Endothelial cell of umbilical vein (primary cell): ENCODE measurements at regions not wholly inside any gene's neighbourhood (a gene's known extent, or its start where the extent isn't known, plus 50 kb on each side); places are given as distances from the start of the nearest gene placed in this dataset.

Experiments used
- BruUV-seq: library from RNA; stranded (reverse); fragments of 400-500 nt; replicated peaks from 2 replicates; lab custom pipeline; 2021; lab: Mats Ljungman, UMichigan
- CTCF ChIA-PET: fragments of 300-600, 350-600 bp; sonication (Branson Sonifier 250); formaldehyde crosslinking; loops from one replicate; lab custom pipeline; 2021; ENCODE audit warnings: antibody characterized with exemption, inconsistent platforms; lab: Charles Lee
- POLR2A ChIA-PET: fragments of 300-600, 350-600 bp; sonication (Branson Sonifier 250); formaldehyde crosslinking; loops from one replicate; lab custom pipeline; 2021; ENCODE audit warnings: antibody characterized with exemption, inconsistent platforms; lab: Charles Lee
- DNase-seq: peaks from one replicate; pipeline ENCODE4 v3.0.0-alpha.2; 2011; ENCODE audit warnings: low read depth, low spot score
- FAIRE-seq: peaks from 2 replicates; lab custom pipeline; 2011; peaks lifted over from hg19 to GRCh38; lab: Jason Lieb, UNC
- H2AFZ ChIP-seq: 2 replicates; pipeline ENCODE4 v1.6.0; 2012; ENCODE audit warnings: low read depth, low read length, control low read depth, inconsistent platforms
- H3K27ac ChIP-seq: 2 replicates; pipeline ENCODE4 v1.5.1; 2011; ENCODE audit warnings: low read depth, mild to moderate bottlenecking, control low read depth, low read length, moderate library complexity; ENCODE audit not compliant: insufficient read depth
- H3K27me3 ChIP-seq, 2 experiments: 2 replicates each; pipeline versions ENCODE4 v1.6.0 to v1.6.1; 2011; ENCODE audit warnings: low read length in 2 of 2, mixed read lengths in 1 of 2; ENCODE audit not compliant: control insufficient read depth in 2 of 2, insufficient read depth in 2 of 2
- H3K36me3 ChIP-seq, 2 experiments: 2 replicates in 1 of 2; 3 replicates in 1 of 2; pipeline ENCODE4 v1.5.1; 2011; ENCODE audit warnings: low read length in 2 of 2, mild to moderate bottlenecking in 1 of 2, moderate library complexity in 1 of 2; ENCODE audit not compliant: control insufficient read depth in 2 of 2, insufficient read depth in 2 of 2; ENCODE audit errors: extremely low read depth in 1 of 2
- H3K4me1 ChIP-seq: 3 replicates; pipeline ENCODE4 v1.5.1; 2011; ENCODE audit warnings: mild to moderate bottlenecking, low read length; ENCODE audit not compliant: control insufficient read depth, insufficient read depth; ENCODE audit errors: extremely low read depth
- H3K4me2 ChIP-seq: 2 replicates; pipeline ENCODE4 v1.6.1; 2011; ENCODE audit warnings: low read length, control low read depth, mixed read lengths; ENCODE audit not compliant: insufficient read depth
- H3K4me3 ChIP-seq, 3 experiments: fragments of 200-600 bp in 1 of 3; sonication (generic), shearing (Covaris generic) in 1 of 3; replicated peaks in 1 of 3; 2 replicates each; pipeline ENCODE4 v1.5.1; 2011 to 2016; ENCODE audit warnings: control low read depth in 3 of 3, low read length in 3 of 3, mild to moderate bottlenecking in 2 of 3, inconsistent platforms in 1 of 3, low read depth in 1 of 3, moderate library complexity in 1 of 3; ENCODE audit not compliant: insufficient read depth in 1 of 3
- H3K79me2 ChIP-seq: 2 replicates; pipeline ENCODE4 v1.6.0; 2012; ENCODE audit warnings: low read length, inconsistent platforms; ENCODE audit not compliant: control insufficient read depth, insufficient read depth
- H3K9ac ChIP-seq: replicated peaks from 2 replicates; pipeline ENCODE3; 2011; ENCODE audit warnings: low read length, control low read depth; ENCODE audit not compliant: insufficient read depth; ENCODE audit errors: extremely low read depth
- H3K9me1 ChIP-seq: replicated peaks from 3 replicates; pipeline ENCODE4 v1.6.0; 2011; ENCODE audit warnings: mild to moderate bottlenecking, low read length; ENCODE audit not compliant: control insufficient read depth, insufficient read depth; ENCODE audit errors: extremely low read depth
- H3K9me3 ChIP-seq: replicated peaks from 2 replicates; pipeline ENCODE4 v1.5.1; 2012; ENCODE audit warnings: low read length, inconsistent platforms; ENCODE audit not compliant: control insufficient read depth, insufficient read depth
- H4K20me1 ChIP-seq: replicated peaks from 2 replicates; pipeline ENCODE3; 2011; ENCODE audit warnings: mild to moderate bottlenecking, low read length; ENCODE audit not compliant: control insufficient read depth, insufficient read depth; ENCODE audit errors: extremely low read depth
- CTCF ChIP-seq, 2 donors: IDR thresholded peaks; 1 replicate in 1 of 2; 2 replicates in 1 of 2; pipeline ENCODE4 v1.5.1; 2011; ENCODE audit warnings: low read length in 2 of 2, mild to moderate bottlenecking in 2 of 2, moderate library complexity in 2 of 2, control low read depth in 1 of 2, inconsistent platforms in 1 of 2, low read depth in 1 of 2; ENCODE audit not compliant: insufficient read depth in 1 of 2; ENCODE audit errors: extremely low read depth in 1 of 2
- GATA2 ChIP-seq: IDR thresholded peaks from 2 replicates; pipeline ENCODE4 v1.7.0; 2011; ENCODE audit warnings: low read depth, mild to moderate bottlenecking, moderate library complexity, mixed read lengths, low read length; ENCODE audit not compliant: insufficient read length, insufficient read depth
- JUN ChIP-seq: IDR thresholded peaks from 2 replicates; pipeline ENCODE4 v1.6.1; 2011; ENCODE audit warnings: borderline replicate concordance, low read depth; ENCODE audit not compliant: insufficient read length, insufficient read depth
- MAX ChIP-seq: IDR thresholded peaks from 2 replicates; pipeline ENCODE4 v1.6.1; 2011; ENCODE audit not compliant: insufficient read depth, insufficient read length
- MYC ChIP-seq: IDR thresholded peaks from one replicate; pipeline ENCODE4 v1.6.1; 2011; ENCODE audit warnings: mild to moderate bottlenecking, low read depth, low read length
- POLR2A ChIP-seq: IDR thresholded peaks from 2 replicates; pipeline ENCODE4 v1.6.1; 2012; ENCODE audit warnings: low read depth, mild to moderate bottlenecking, control low read depth, low read length
- POLR2AphosphoS5 ChIP-seq: IDR thresholded peaks from 2 replicates; pipeline ENCODE4 v1.6.1; 2012; ENCODE audit warnings: low read depth, mild to moderate bottlenecking, control low read depth, low read length, moderate library complexity; ENCODE audit not compliant: insufficient read depth
- dilution Hi-C: fragments of 300-500 bp; cut with MboI; formaldehyde crosslinking; loops from one replicate; pipeline ENCODE4 v1.15.0; 2019; ENCODE audit warnings: low sequenced_read_pairs; ENCODE audit not compliant: extremely low pct_ligation_motif_present
- intact Hi-C: fragments of 100-400 bp; cut with micrococcal nuclease; formaldehyde crosslinking; loops from one replicate; pipeline ENCODE4 v1.10.0; 2022

GRCh38 chrX:39063702-39064101 lies 262.4 kb downstream of the MID1IP1 start:
- Histone ChIP-seq H3K9me3 (no peaks in the 10 kb centered on the region), H3K36me3 (no peaks in the 10 kb centered on the region), H3K4me2 (no peak overlapping the region), H3K27ac (no peak overlapping the region), H3K27me3 (no peaks in the 10 kb centered on the region), H3K4me3 (no peak overlapping the region), H3K9me1 (no peaks in the 10 kb centered on the region), H3K79me2 (no peaks in the 10 kb centered on the region), H2AFZ (no peak overlapping the region), H3K9ac (no peak overlapping the region), H4K20me1 (no peaks in the 10 kb centered on the region), H3K4me1 (no peaks in the 10 kb centered on the region)
- ChIA-PET CTCF (no interaction called here), POLR2A (no interaction called here)
- no peak for TF ChIP-seq MYC
- no peak for TF ChIP-seq GATA2
- TF ChIP-seq POLR2A = no peak
- TF ChIP-seq POLR2AphosphoS5 = no peak
- no peak for TF ChIP-seq MAX
- TF ChIP-seq CTCF (IDR thresholded peaks at IDR 0.05; ENCODE audit: extremely low read depth in 1 of 2, insufficient read depth in 1 of 2, low read depth in 1 of 2, low read length in 2 of 2) = no peak
- TF ChIP-seq JUN = no peak
- DNase-seq (no peak), FAIRE-seq (no peak)
- BruUV-seq = no TSS peak
- intact Hi-C loops (no loop called here), dilution Hi-C loops (no loop called here)
